NCI-H748 (cell line): ENCODE measurements at regions not wholly inside any gene's neighbourhood (a gene's known extent, or its start where the extent isn't known, plus 50 kb on each side); places are given as distances from the start of the nearest gene placed in this dataset.

ENCODE experiments used
- DNase-seq: peaks from one replicate; lab custom pipeline; 2025; ENCODE audit not compliant: unreplicated experiment; lab: John Stamatoyannopoulos, UW

DNA sequence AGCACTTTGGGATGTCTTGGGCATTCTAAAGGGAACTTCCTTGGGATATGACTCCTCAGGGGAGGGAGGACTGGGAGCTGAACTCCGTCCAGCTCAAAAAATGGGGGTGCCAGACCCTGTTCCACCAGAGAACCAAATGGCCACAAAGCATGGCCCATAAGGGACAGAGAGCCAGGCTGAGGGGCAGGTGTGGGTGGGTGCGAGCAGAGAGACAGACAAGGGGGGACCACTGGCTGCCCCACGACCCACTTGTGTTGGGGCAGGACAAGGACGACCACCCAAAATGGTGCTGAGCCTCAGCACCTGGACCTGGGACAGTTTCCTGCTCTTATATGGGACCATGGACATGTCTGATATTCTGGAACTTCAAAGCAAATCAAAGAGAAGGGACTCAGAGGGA is 148.2 kb upstream of the MLN start:
- DNase-seq = no peak

DNA sequence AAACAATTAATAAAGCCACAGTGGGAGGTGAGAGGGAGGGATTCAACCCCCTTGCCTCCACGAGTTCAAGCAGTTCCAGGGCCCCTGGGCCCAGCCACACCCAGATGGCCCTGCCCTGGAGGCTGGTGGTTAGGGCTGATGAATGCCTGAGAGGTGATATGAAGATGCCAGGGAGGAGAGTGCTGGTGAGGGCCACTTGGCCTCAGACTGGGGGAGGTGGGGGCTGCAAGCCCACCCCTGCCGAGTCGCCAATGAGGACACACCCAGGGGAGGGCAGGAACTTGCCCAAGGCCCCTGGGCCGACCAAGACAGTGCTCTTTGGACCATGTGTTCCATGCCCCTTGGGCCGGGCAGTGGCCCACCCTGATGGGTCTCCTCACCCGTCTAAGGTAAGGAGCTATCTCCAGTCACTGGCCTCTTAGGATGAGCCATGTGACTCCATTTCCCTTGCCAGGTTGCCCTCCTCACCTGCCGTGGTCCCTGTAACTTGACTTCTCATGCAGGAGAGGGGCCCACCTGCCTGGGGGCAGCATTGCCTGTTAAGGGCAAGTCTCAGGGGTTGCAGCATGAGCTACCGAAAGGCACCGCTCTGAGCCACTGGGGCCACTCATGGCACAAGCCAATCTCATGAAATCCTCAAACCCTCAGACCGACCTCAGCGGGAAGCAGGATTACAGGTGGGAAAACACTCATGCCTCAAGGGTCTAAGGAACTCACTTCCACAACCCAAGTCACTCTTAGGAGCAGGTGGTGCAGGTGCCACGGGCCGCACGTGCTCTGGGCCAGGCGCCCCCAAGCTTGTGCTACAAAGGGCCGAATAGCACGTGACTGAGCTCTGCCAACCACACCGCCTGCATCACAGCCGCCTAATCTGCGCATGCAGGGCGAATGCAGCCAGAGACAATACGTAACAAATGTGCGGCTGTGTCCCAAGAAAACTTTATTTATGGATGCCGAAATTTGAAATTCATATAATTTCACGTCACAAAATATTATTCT is 147.4 kb upstream of the MLN start:
- DNase-seq = no peak

DNA sequence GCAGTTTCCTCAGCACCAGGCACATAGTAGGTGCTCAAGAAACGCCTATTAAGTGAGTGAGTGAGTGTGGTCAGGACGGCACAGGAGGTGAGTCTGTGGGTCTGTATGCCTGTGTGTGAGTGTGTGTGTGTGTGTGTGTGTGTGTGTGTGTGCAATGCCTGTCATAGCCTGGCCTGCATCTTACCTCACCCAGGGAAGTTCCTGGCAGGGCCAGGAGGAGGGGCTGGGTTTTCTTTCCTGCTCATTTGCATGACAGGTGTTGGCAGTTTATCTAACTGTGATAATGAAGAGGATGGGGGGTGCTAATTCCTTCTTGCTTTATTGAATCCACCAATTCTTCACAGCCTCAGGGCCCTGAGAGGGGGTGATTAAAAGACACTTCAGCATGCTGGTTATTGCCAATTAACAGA is 146.7 kb upstream of the MLN start:
- DNase-seq = peak; percentile 100

DNA sequence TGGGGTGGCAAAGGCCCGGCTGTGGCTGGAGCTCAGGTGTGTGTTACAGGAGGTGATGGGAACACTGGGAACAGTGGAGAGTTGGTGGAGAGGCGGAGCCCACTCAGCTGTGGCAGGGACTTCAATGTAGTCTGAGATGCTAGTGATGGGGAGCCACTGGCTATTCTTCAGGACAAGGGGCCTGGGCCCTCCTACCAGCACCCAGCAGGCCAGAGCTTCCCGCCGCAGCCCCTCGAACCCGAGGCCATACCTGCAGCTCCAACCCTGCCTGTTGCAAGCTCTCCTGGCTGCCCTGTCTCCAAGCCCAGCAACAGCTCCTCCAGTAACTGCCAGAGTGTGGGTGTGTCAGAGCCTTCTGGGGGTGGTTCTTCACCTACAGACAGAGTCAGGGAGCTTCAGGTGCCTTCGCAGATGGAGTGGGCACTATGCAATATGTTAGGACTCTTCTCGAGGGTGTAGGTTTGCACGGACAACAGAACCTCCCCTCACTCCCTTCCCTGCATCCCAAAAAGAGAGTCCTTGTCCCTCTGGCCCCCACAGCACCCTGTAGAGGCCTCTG is 146.2 kb upstream of the MLN start:
- DNase-seq = peak; percentile 62

DNA sequence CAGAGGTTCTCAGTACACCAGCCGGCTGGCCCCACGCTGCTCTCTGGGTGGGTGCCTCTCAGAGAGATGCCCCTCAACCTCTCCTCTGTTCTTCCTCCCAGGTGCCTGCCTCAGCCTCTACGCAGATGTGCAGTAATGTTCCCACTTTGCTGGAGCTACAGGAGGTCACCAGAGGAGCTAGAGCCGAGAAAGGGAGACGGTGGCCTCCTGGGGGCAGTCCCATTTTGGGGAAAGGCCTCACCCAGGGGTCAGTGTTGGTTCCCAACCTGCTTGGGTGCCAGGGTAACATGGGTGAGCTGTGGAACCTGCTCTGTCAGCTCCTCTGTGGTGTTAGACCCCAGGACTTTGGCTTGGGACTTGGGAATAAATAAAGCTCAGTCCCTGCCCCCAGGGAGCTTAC is 145.3 kb upstream of the MLN start:
- DNase-seq = no peak

DNA sequence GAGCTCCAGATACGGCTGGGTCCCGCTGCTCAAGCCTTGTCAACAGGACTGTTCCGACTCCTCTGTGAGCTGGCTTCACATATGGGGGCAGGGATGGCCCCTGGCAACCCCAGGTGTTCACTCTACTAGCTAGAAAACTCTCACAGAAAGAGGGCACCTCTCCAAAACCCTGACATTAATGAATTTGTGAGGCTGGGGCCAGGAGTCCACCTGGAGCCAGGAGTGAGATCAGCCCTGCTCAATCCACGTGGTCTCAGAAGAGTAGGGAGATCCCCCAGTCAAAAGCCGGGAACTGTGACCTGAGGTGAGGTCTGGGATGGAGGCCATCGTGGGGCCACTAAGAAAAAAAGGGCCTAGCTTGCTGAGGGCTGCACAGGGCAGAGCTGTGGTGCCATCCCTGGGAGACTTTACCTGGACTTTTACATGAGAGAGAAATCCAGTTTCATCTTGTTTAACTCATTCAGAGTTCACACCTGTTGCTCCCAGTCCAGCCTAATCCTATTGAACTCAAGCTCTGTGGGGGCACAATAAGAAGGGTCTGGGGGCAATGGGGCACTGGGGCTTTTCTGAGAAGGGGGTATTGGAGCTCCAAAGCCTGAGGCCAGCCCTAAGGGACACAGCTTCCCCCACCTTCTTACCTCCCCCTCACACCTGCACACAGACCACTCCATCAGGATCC is 144.3 kb upstream of the MLN start:
- no peak for DNase-seq

DNA sequence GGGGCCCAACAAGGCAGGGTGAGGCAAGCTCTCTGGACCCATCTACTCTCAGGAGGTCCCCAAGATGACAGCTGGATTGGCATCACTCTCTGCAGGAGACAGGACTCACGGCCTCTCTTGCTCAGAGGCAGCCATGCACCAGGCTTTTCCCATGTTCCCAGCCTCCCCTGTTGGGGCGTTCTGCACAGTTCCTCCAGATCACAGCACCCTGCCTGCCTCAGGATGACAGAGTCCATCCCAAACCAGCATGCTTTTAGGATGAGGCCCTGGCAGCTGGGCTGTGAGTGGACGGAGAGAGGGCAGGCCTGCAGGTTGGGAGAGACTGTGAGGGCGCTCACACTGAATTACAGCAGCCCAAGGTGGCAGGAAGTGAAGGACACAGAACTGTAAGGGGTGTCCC is 143.2 kb upstream of the MLN start:
- DNase-seq = no peak

DNA sequence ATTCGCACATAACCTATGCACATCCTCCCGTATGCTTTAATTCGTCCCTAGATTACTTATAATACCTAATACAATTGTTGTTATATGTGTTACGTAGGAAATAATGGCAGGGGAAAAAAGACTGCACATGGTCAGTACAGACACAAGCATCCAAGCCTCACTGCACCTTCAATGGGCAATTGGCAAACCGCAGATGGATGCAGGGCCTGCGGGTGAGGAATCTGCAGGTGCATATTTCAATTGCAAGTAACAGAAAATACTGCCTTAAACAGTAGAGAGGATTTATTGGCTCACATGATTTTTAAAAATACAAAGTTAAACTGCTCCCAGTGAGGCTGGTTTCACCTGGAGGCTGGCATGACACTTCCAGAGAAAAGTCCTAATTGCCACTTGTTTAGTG is 142.1 kb upstream of the MLN start:
- no peak for DNase-seq

DNA sequence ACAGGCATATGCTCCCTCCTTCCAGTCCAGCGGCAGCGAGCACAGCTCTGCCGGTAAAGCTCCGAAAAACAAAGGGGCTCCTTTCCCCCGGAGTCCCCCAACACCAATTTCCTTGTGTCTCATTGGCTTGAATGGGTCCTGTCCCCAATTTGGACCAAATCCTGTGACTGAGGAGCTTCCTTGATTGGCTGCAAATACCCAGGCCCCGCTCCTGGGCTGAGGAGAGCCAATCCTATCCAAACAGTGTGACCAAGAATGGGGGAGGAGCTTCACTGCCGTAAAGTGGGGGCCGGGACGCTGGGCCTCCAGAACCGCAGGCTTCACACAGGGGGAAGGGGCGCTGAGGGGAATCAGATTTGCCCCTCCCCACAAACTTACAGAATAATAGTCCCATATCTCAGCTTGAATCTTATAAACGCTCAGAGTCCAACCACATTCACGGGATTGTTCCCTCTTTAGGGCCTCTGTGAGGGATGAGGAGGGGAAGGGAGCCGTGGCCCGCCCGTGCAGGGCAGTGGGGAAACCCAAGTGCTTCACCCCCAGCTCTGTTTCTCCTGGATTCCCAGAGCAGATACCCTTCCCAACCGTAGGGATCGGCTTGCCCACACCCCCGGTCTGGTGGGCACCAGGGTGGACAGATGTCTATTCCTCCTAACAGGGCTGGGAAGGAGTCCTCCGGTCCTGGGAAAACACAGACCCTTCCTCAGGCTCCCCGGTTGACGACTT is 141.0 kb upstream of the MLN start:
- DNase-seq = no peak

DNA sequence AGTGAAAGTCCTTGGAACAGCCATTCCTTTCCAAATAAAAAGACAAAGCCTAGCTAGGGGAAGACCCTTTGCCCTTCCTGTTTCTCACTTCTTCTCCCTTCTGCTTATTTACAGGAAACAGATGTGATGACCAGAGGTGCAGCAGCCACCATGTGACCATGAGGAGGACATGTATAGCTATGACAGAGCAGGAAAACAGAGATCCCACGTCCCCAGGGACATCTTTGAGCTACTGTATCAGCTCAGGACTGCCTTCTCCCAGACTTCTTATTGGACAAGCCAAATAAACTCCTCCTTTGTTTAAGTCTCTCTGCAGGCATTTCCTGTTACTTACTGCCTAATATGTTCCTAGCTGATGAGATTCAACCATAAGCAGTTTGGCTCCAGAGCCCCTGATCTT is 133.1 kb upstream of the MLN start:
- DNase-seq = no peak

DNA sequence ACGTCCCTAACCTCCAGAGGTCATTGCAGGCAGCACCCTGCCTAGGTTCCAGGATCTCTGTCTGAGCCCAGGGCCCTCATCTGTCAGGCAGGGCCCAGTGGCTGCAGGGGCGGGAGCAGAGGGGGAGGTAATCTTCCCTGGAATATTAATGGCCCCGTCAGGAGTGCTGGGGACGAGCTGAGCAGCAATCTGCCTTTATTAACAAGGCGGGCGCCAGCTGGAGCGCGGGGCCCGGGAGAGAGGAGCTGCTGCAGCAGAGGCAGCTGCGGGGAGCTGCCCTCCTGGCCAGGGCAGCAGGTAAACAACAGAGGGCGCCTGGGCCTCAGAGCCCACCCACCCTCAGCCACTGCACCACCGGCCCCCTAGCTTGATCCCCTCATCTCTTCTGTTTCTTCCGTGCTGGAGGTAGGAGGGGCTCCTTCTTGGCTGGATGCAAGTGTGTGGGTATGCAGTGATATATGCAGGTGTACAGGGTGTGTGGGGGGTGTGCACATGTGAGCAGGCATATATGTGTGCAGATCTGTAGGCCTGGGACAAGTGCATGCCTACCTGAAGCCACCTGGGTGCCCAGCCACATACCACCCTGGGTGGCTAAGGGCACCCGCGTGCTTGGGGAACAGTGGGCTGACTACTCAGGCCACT is 131.8 kb upstream of the MLN start:
- DNase-seq = peak; percentile 76

DNA sequence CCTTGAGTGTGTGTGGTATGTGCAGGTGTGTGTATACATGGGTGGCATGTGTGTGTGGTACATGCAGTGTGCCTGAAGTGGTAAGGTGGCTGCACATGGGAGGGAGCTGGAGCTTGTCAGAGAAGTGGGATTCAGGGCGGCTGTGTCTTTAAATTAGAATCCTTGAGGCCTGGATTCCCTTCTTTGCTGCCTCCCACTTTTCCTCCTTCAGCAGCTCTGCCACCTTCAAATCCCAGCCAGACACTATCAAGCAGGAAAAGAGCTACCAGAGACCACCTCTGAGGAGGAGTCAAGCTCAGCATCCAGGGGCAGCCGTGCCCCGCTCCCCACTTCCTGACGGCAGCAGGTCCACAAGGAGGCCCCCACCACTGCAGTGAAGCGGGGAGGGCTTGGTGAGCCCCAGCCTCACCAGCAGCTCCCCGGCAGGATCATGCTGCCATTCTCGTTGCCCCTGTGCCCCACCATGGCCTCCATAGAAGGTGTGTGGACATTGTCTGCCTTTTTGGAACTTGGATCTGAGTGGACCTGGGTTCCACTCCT is 131.0 kb upstream of the MLN start:
- DNase-seq = no peak

DNA sequence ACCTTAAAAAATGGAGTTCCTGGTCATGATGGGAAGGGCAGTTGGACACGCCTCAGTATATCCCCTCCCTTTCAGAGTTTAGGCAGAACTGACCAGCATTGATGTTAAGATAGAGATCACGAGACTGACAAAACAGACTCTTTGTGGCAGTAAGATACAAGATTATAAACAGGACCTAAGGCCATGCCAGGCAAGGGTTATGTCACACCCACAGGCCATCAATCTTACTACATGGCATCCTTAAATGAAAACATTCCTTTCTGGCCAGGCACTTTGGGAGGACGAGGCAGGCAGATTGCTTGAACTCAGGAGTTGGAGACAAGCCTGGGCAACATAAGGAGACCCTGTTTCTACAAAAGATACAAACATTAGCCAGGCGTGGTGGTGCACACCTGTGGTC is 129.3 kb upstream of the MLN start:
- DNase-seq = no peak

DNA sequence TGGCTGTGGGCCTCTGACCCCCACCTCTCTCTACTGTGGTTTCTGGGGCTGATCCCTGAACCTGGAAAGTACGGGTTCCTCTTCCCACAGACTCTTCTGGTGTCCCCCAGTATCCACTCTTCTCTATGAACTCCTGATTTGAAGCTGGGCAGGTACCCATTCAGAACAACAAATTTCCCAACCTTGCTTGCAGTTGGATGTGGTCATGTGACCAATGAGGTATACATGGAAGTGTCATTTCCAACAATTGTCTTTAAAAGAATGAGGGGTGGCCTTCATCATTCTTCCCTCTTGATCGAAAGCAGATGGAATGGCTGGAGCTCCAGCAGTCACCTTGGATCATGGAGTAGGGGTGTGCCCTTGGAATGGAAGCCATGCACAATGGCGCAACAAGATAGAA is 128.0 kb upstream of the MLN start:
- DNase-seq = no peak

DNA sequence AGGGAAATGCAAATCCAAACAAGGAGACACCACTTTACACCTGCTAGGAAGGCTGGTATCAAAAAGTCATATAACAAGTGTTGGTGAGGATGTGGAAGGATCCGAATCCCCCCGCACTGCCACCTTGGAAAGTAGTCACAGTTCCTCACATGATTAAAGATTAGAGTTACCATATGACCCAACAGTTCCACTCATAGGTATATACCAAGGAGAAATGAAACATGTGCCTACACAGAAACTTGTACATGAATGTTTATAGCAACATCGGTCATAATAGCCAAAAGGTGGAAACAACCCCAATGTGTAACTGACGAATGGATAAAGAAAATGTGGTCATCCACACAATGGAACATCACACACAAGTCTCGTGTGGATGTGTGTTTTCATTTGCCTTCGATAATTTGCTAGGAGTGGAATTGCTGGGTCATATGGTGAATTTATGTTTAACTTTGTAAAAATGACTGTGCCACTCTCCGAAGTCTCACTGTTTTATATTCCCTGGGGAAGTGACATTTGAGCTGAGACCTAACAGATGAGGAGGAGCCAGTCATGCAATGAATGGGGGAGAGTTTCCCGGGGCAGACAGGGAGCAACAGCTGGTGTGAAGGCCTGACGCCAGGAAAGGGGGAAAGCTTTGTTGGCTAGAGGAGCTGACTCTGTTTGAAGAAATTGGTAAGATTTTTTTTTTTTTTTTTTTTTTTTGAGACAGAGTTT is 125.9 kb upstream of the MLN start:
- DNase-seq = no peak

DNA sequence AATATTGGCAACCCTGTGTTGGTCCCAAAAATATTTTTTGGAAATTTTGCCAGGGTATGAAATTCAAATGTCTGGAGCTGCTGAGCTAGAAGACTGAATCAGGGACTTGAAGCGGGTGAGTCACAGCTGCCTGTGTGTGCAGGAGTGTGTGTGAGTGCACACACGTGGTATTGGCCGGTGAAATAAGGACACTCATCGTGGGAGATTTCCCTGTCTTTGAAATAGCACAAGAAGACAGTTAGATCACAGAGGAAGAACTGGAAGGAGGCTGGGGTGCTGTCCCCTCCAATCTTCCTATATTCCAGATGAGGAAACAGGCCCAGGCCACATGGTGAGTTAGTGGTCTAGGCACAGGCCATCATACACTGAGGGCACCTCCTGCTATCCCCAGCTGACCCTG is 123.8 kb upstream of the MLN start:
- no peak for DNase-seq

DNA sequence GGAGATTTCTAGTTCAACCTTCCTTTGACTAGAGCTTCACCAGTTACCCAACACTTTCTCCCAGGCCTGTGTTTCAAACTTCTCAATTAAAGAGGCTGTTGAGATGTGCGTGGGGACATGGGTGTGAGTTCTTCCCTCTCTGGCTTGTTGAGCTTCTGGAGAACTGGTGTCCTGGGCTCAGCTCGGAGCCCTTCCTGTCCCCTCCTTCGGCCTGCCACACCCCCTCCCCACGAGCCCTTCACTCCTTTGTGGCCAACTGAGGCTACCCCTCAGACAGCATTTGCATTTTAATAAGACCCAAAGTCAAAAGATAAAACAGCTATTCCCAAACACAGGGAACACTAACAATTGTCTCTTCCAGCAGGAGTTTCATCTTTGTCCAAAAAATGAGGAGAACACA is 123.3 kb upstream of the MLN start:
- no peak for DNase-seq

DNA sequence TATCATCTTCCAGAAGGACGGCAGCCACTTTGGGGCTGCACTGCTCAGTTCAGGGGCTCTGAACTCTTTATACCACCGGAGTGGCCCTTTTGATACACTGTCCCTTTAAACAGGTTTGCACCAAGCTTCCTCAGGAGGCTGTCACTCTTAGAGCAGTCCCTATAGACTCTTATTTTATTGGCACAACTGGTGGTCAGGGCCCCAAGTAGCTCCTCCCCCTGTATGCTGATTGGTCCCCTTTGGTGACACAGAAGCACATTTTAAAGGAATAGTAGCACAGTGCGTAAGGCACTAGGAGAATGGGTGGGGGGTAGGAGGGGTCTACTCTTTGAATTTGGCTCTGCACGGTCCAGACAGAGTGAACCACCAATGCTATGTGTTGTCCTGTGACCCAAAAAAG is 122.6 kb upstream of the MLN start:
- DNase-seq = peak; percentile 77

DNA sequence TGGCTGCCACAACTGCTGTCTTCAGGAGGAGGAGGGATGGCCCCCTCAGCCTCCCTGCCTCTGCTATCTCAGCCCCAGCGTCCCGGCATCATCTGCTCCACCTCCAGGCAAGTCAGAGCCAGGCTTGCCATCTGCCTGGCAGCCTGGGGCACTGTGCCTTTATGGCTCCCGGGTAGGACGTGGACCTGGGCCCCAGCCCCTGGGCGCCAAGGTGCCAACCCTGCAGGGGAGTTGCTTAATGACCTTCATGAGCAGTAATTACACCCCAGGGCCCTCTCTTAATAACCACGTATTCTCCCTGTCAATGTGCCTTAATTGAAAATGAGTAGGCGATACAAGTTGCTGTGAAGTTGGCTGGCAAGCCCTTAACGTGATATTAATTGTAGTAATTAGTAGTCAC is 122.1 kb upstream of the MLN start:
- DNase-seq = peak; percentile 66

DNA sequence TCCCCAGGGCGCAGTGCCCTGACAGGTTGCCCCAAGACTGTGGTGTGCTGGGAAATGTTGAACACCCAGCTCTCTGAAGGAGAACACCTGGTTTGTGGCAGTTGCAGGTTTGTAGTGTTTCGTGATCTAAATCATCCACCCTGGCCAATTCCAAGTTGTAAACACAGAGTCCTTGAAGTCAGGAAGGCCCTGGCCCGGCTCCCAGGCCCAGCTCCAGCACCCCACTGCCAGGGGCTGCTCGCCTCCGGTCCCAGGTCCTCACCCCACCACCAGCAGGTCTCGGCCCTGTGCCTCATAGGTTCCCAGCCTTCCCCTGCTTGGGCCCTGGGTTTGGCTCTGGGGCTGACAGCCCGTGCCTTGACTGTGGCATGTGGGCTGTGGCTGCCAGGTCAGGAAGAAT is 121.4 kb upstream of the MLN start:
- no peak for DNase-seq
